ENCODE measurements at regions not wholly inside any gene's neighbourhood (a gene's known extent, or its start where the extent isn't known, plus 50 kb on each side); places are given as distances from the start of the nearest gene placed in this dataset.

GRCh38 chr5:30551618-30552017 is 641.9 kb upstream of the CDH6 start:
- no peak overlapping the region for H3K27ac ChIP-seq (replicated peaks)
- DNase-seq (ENCODE audit: low read depth in 1 of 2, low spot score in 1 of 2), result no peak
- H3K4me3 ChIP-seq (replicated peaks; ENCODE audit: insufficient read depth, low read length), result no peak overlapping the region
- TF ChIP-seq GABPA (IDR thresholded peaks at IDR 0.05; ENCODE audit: low read depth) (no peak), SPI1 (IDR thresholded peaks at IDR 0.05; ENCODE audit: borderline replicate concordance, low read depth) (no peak), POLR2AphosphoS5 (IDR thresholded peaks at IDR 0.05; ENCODE audit: low read depth) (no peak)
- TF ChIP-seq, protein P1, sequence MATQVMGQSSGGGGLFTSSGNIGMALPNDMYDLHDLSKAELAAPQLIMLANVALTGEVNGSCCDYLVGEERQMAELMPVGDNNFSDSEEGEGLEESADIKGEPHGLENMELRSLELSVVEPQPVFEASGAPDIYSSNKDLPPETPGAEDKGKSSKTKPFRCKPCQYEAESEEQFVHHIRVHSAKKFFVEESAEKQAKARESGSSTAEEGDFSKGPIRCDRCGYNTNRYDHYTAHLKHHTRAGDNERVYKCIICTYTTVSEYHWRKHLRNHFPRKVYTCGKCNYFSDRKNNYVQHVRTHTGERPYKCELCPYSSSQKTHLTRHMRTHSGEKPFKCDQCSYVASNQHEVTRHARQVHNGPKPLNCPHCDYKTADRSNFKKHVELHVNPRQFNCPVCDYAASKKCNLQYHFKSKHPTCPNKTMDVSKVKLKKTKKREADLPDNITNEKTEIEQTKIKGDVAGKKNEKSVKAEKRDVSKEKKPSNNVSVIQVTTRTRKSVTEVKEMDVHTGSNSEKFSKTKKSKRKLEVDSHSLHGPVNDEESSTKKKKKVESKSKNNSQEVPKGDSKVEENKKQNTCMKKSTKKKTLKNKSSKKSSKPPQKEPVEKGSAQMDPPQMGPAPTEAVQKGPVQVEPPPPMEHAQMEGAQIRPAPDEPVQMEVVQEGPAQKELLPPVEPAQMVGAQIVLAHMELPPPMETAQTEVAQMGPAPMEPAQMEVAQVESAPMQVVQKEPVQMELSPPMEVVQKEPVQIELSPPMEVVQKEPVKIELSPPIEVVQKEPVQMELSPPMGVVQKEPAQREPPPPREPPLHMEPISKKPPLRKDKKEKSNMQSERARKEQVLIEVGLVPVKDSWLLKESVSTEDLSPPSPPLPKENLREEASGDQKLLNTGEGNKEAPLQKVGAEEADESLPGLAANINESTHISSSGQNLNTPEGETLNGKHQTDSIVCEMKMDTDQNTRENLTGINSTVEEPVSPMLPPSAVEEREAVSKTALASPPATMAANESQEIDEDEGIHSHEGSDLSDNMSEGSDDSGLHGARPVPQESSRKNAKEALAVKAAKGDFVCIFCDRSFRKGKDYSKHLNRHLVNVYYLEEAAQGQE (IDR thresholded peaks at IDR 0.05; ENCODE audit: insufficient replicate concordance, low read depth), result no peak
- TF ChIP-seq, protein P2, sequence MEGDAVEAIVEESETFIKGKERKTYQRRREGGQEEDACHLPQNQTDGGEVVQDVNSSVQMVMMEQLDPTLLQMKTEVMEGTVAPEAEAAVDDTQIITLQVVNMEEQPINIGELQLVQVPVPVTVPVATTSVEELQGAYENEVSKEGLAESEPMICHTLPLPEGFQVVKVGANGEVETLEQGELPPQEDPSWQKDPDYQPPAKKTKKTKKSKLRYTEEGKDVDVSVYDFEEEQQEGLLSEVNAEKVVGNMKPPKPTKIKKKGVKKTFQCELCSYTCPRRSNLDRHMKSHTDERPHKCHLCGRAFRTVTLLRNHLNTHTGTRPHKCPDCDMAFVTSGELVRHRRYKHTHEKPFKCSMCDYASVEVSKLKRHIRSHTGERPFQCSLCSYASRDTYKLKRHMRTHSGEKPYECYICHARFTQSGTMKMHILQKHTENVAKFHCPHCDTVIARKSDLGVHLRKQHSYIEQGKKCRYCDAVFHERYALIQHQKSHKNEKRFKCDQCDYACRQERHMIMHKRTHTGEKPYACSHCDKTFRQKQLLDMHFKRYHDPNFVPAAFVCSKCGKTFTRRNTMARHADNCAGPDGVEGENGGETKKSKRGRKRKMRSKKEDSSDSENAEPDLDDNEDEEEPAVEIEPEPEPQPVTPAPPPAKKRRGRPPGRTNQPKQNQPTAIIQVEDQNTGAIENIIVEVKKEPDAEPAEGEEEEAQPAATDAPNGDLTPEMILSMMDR (IDR thresholded peaks at IDR 0.05; ENCODE audit: insufficient read depth, low read length), result no peak
- no peaks in the 10 kb centered on the region for H3K27me3 ChIP-seq (ENCODE audit: insufficient read depth, poor library complexity, severe bottlenecking)

- no peak for DNase-seq (ENCODE audit: low read depth in 1 of 2, low spot score in 1 of 2)
- H3K27ac ChIP-seq (replicated peaks), result no peak overlapping the region
- TF ChIP-seq, protein P2 (IDR thresholded peaks at IDR 0.05; ENCODE audit: insufficient read depth, low read length), result no peak
- TF ChIP-seq, protein P1 (IDR thresholded peaks at IDR 0.05; ENCODE audit: insufficient replicate concordance, low read depth), result no peak
- no peak for TF ChIP-seq SPI1 (IDR thresholded peaks at IDR 0.05; ENCODE audit: borderline replicate concordance, low read depth)
- no peak for TF ChIP-seq POLR2AphosphoS5 (IDR thresholded peaks at IDR 0.05; ENCODE audit: low read depth)
- TF ChIP-seq GABPA (IDR thresholded peaks at IDR 0.05; ENCODE audit: low read depth), result no peak
Measured at GRCh38 chr5:30548580-30549305, 644.7 kb upstream of the CDH6 start.

DNA sequence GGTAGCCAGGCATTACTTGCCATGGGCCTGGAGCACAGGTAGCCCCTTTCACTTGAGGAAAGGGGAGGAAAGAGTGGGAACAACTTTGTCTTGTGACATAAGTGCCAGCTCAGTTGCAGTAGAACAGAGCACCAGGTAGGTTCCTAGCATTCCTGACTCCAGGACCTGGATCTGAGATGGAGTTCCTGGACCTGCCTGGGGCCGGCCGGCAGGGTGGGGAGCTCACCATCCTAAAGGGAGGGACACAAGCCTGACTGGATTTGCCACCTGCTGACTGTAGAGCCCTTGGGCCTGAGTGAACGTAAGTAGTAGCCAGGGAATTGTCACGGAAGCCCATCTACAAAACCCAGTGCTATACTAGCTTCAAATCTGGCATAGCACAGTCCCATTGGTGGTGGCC is 653.3 kb upstream of the CDH6 start:
- TF ChIP-seq POLR2AphosphoS5 (IDR thresholded peaks at IDR 0.05; ENCODE audit: low read depth) (no peak), GABPA (IDR thresholded peaks at IDR 0.05; ENCODE audit: low read depth) (no peak), SPI1 (IDR thresholded peaks at IDR 0.05; ENCODE audit: borderline replicate concordance, low read depth) (no peak)
- TF ChIP-seq, protein P2 (IDR thresholded peaks at IDR 0.05; ENCODE audit: insufficient read depth, low read length), result no peak
- TF ChIP-seq, protein P1 (IDR thresholded peaks at IDR 0.05; ENCODE audit: insufficient replicate concordance, low read depth), result no peak
- no peak for DNase-seq (ENCODE audit: low read depth in 1 of 2, low spot score in 1 of 2)
- Histone ChIP-seq H3K4me3 (replicated peaks; ENCODE audit: insufficient read depth, low read length) (no peak overlapping the region), H3K27me3 (ENCODE audit: insufficient read depth, poor library complexity, severe bottlenecking) (no peaks in the 10 kb centered on the region), H3K27ac (replicated peaks) (no peak overlapping the region)

More at GRCh38 chr5:30548580-30549305, 644.7 kb upstream of the CDH6 start:
- Histone ChIP-seq H3K27me3 (ENCODE audit: insufficient read depth, poor library complexity, severe bottlenecking) (no peaks in the 10 kb centered on the region), H3K4me3 (replicated peaks; ENCODE audit: insufficient read depth, low read length) (no peak overlapping the region)

Data from HL-60 (cell line).